Brain pericyte (primary cell): ENCODE measurements at regions not wholly inside any gene's neighbourhood (a gene's known extent, or its start where the extent isn't known, plus 50 kb on each side); places are given as distances from the start of the nearest gene placed in this dataset.
"Not testable (repeated sequence)": the region's sequence is repeated elsewhere in the genome, so short reads cannot be mapped to it uniquely, and the experiment has no call there.

Experiments
- DNase-seq: peaks from one replicate; pipeline ENCODE4 v3.0.0-alpha.2; 2012; ENCODE audit warnings: low read depth, low spot score

DNA sequence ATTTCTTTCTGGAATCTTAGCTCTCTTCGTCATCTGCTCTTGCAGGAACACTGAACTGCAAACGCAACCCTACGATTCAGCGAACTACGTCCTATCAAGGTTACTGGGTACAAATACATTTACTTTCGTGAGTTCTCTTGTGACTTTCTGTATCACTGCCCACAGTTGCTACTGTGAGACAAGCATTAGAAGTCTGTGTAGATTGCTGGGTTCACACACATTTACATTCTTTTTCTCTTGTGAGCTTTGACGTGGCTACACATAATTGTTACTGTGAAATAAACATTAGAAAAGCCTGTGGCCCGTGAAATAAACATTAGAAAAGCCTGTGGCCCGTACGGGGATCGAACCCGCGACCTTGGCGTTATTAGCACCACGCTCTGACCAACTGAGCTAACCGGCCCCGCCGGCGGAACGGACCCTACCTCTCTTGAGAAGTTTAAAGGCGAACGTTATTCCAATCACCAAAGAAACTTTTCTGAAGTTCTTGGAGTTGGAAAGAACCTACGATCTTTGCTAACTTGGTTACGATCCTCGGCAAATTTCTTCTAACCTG, 61.2 kb upstream of the ZNF322 start:
- not testable (repeated sequence) for DNase-seq

DNA sequence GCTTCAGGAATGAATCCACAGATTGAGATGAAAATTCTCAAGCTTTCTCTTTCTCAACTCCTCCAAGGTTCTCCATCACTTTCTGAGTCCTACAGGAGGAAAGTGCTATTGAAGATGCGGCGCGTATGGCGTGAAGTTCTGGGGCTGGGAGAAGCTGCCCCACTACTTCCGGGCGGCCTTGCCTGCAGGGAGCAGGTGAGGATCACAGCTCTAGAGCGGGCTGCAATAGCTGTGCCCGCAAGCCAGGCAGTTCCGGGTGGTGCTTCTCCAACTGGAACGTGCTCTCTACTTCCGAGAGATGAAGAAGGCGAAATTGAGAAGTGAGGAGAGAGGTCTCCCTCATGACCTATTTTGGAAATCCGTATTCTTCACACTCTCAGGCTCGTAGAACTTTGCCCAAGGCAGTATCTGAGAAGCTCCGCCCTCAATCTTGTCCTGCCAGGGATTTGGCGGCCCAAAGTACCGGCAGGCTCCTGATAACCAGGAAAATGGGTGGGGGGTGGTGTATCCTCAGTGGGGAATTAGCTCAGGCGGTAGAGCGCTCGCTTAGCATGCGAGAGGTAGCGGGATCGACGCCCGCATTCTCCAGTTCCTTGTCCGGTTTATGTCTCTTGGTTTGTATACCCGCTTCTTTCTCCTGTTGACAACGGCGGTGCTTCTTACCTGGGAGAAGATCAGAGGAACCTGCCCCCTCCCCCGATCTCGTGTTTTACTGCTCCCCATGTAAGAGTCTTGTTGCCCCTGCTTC, 70.6 kb upstream of the ZNF322 start:
- DNase-seq = not testable (repeated sequence)

DNA sequence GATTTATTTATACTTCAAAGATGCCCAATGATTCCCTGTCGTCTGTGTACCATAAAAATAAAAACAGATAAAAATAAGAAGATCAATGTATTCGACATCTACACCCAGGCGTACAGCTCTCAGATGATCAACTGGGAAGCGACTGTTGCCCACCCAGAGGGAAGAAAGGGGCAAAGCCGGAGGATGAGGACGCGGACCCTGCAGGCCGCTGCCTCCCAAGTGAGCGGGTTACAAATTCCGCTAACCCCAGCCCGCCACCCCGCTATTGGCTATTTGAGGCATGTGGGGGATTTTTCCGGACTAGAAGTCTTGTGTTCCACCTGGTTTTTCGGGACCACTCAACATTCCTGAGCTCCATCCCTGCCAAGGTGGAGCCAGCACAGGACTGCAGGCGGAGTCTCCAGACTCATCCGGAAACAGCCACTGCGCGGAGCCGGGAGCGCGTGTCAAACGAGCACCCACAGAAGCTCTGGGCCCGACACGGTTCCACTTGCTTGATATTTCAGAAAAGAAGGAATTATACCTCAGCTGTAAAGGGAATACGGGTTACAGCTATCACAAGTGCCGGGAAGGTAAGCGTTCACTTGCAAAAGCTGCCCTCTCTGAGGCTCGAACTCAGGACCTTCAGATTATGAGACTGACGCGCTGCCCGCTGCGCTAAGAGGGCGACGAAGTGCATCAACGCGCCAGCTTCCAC, 75.4 kb upstream of the ZNF322 start:
- DNase-seq = not testable (repeated sequence)

GRCh38 chr6:26739811-26740210, 80.3 kb upstream of the ZNF322 start:
- no peak for DNase-seq

GRCh38 chr6:26743157-26743821, 83.7 kb upstream of the ZNF322 start:
- DNase-seq = no peak

DNA sequence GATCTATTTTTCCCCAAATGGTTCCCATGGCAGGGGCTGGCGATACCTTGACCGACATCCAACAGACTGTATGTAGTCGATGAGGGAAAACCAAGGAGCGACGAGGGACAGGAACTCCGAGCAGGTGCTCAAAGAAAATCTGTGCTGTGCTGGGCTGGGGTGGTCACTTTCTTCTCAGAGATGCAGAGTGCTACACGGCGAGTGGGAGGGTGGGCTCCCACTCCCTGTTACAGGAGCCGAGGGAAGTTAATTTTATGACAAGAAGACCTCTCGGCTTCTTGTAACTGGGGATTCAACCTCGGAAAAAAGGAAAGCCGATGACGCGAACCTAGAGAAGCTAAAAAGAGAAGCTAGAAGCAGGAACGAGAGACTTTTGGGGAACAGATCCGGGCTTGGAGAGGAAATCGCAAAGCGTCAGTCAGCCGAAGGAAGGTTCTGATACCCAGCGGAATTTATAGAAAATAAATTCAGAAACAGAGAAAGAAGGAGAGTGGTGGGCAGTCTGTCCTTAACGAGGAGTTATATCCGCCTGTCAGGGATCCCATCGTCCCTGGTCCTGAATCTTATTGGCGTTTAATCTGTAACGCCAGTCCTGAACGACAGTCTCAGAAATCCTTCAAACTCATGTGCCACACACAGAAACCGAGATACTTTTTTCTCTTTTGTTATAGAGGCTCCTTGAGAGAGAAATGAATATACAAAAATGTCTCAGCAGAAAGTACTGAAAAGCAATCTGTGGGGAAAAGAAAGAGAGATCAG, 84.6 kb upstream of the ZNF322 start:
- DNase-seq = no peak

DNA sequence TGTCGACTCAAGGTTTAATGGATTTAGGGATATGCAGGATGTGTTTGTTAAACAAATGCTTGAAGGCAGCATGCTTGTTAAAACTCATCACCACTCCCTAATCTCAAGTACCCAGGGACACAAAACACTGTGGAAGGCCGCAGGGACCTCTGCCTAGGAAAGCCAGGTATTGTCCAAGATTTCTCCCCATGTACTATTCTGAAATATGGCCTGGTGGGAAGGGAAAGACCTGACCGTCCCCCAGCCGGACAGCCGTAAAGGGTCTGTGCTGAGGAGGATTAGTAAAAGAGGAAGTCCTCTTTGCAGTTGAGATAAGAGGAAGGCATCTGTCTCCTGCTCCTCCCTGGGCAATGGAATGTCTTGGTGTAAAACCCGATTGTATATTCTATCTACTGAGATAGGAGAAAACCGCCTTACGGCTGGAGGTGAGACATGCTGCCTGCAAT, 85.3 kb upstream of the ZNF322 start:
- not testable (repeated sequence) for DNase-seq

- DNase-seq = not testable (repeated sequence)
These were observed 86.4 kb upstream of the ZNF322 start for GRCh38 chr6:26745964-26746363.

- not testable (repeated sequence) for DNase-seq
These were observed 89.7 kb upstream of the ZNF322 start for GRCh38 chr6:26749126-26749758.

DNA sequence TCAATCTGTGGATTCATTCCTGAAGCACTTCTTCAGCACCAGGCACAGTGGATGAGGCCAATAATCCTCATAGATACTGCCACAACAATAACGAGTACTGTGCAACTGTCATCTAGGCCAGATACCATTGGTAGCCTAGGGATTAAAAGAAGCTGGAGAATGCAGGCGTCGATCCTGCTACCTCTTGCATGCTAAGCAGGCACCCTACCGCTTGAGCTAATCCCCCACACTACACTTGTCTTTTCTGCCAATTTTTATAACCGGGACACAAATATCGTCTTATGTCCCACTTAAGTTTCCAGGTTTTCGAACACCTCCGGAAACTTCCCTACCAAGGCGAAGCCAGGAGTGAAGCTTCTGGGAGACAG, 90.2 kb upstream of the ZNF322 start:
- not testable (repeated sequence) for DNase-seq

- no peak for DNase-seq
These were observed 94.7 kb upstream of the ZNF322 start for GRCh38 chr6:26754212-26754611.

- DNase-seq = not testable (repeated sequence)
These were observed 95.3 kb upstream of the ZNF322 start for GRCh38 chr6:26754801-26755200.

DNA sequence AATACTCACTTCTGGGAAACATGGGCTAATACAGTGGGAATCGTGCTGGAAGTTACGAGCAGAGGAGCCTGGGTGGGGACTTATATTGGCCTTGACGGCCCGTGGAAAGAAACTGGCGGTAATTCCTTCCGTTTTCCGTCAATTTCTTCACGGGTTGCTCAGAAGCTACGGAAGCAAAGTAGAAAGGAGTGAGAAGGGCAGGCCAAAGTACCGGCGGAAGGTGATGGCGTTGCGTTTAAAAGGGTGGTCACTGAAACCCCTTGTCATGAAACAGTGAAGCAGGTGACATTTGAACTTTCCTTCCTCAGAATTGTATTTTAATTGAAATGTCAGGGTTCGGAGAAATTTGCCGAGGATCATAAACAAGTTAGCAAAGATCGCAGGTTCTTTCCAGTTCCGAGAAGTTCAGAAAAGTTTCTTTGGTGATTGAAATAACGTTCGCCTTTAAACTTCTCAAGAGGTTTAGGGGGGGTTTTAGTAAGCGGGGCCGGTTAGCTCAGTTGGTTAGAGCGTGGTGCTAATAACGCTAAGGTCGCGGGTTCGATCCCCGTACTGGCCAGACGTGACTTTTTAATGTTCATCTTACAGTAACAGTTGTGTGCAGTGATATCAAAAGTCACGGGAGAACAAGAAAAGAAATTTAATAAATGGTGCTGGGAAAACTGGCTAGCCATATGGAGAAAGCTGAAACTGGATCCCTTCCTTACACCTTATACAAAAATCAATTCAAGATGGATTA, 96.7 kb upstream of the ZNF322 start:
- not testable (repeated sequence) for DNase-seq

- not testable (repeated sequence) for DNase-seq
These were observed 106.8 kb upstream of the ZNF322 start for GRCh38 chr6:26766203-26766902.

DNA sequence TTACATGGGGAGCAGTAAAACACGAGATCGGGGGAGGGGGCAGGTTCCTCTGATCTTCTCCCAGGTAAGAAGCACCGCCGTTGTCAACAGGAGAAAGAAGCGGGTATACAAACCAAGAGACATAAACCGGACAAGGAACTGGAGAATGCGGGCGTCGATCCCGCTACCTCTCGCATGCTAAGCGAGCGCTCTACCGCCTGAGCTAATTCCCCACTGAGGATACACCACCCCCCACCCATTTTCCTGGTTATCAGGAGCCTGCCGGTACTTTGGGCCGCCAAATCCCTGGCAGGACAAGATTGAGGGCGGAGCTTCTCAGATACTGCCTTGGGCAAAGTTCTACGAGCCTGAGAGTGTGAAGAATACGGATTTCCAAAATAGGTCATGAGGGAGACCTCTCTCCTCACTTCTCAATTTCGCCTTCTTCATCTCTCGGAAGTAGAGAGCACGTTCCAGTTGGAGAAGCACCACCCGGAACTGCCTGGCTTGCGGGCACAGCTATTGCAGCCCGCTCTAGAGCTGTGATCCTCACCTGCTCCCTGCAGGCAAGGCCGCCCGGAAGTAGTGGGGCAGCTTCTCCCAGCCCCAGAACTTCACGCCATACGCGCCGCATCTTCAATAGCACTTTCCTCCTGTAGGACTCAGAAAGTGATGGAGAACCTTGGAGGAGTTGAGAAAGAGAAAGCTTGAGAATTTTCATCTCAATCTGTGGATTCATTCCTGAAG, 111.6 kb upstream of the ZNF322 start:
- not testable (repeated sequence) for DNase-seq

DNA sequence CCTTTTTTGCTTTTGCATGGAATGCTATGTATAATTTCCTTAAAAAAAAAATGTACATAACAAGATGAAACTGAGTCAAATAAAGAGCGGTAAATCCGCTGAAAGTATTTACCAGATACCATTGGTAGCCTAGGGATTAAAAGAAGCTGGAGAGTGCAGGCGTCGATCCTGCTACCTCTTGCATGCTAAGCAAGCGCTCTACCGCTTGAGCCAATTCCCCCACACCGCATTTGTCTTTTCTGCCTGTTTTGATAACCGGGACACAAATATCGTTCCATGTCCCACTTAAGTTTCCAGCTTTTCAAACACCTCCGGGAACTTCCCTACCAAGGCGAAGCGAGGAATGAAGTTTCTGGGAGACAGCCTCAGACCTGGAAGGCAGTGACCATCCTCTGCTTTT, 113.9 kb upstream of the ZNF322 start:
- DNase-seq = not testable (repeated sequence)

GRCh38 chr6:26780563-26780962, 121.0 kb upstream of the ZNF322 start:
- not testable (repeated sequence) for DNase-seq

DNA sequence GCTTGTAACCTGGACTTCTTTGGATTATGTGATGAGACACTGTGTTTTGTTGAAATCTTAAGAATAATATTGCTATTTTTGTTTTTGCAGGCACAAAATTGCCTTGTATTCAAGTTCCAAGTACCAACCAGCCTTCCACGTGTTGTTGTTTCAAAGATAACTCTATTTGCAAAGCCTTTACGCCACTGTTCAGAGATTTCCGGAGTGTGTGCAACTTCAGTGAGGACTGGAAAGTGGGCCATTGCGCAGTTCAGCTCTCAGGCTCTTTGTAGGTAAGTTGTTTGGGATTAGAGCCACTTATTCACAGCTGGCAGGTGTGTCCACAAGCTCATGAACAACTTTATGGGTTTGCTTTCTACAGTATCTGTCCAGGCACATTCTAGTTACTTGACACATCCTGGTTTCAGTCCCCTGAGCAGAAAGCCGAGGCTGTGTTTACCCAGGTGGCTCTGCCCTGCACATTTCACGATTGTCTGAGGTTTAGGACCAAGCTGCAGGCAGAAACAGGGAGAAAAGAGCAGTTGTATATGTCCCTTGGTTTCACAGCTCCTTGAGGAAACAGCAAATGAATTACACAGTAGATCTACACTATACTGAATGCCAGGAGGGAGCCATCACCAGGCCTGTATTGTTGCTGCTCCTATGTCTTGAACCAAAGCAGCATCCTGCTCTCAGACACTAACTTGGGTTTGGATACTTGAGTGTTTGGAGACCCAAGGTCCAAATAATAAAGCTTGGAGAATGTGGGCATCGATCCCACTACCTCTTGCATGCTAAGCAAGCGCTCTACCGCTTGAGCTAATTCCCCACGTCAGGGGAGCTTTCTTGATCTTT, 136.1 kb upstream of the ZNF322 start:
- DNase-seq = not testable (repeated sequence)
